GM18502 (cell line): ENCODE measurements at regions not wholly inside any gene's neighbourhood (a gene's known extent, or its start where the extent isn't known, plus 50 kb on each side); places are given as distances from the start of the nearest gene placed in this dataset.

Experiments
- ATAC-seq: cut with Tn5 transposase; IDR thresholded peaks from one replicate; pipeline ENCODE4 v1.9.1; 2021; ENCODE audit warnings: mild to moderate bottlenecking; ENCODE audit not compliant: unreplicated experiment, poor library complexity

DNA sequence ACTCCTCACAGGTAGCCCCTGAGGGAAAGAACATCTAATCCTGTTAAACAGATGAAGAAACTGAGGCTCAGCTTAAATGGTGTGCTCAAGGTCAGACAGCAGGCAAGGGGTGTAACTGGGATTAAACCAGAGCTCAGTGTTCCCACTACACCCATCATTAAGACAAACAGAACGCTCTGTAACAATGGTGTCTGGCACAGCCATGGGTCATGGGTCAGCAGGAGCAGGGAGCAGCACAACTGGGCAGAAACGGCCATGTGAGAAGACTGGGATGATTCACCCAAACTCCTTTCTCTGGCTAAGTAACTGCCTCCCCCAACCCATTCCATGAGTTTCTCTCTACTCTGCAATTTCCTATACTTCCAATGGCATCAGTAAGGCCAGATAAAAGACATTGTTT lies 85.5 kb upstream of the PDE1C start:
- ATAC-seq = no peak

DNA sequence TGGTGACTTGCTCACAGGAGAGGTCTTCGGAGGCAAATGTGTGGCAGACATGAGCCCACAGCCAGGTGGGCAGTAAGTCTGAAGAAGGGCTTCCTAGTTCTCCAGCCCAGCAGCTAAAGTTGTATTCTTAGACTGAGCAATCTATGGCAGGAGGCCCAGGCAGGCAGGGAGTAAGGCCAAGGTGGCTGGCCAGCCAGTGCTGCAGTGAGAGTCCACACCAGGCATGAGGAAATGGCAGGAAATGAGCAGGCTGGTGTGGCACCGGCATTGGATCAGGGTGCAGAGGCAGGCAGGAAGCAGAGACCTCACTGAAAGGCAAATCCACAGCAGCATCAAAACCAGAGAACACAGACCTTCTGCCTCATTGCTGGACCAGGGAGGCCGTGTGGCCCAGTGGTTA lies 84.6 kb upstream of the PDE1C start:
- no peak for ATAC-seq

DNA sequence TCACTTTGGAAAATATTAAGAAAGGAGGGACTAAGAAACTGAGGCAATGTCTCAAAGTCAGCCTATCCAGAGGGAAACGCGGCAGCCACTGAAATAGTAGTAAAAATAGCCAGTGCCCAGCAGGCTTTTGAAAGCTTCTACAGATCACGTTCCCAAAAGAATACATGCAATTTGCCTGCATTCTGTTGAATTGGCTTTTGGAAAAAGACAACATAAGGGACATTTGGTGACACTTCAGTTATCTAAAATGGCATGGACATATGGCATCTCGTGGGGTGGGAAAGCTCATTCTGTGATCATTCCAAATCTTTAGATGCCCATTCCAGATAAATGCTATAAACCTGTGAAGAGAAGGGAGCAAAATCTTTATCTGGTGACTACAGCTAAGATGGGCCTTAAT lies 82.8 kb upstream of the PDE1C start:
- ATAC-seq = no peak

DNA sequence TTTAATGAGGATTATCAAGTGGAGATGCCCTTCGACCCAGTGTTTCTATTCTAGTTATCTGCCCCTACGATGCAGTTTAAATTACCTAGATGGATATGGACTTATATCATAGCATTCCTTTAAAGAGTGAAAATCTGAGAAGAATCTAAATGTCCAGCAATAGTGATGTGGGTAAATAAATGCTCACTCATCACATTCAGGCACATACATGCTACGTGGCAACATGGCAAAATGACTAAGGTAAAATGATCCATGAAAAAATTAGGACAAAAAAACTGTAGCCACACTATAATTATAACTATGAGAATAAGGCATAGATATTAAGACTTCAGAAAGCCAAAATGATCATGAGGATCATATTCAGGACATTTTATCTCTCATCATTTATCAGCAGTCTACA lies 82.4 kb upstream of the PDE1C start:
- no peak for ATAC-seq

DNA sequence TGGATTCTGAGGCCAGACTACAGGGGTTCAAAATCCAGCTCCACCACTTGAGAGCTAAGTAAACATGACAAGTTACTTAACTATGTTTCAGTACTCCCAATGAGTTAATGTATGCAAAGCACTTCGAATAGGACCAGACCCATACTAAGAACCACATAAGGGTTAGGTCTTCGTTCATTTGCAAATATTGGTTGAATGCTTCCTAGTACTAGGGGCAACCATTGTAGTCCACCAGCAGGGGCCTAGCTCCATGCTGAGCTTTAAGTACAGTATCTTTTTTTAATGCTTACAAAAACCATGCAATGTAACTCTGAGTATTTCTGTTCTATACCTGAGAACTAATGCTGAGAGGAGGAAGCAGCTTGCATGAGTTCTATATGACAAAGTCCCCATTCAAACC lies 80.4 kb upstream of the PDE1C start:
- ATAC-seq = no peak

DNA sequence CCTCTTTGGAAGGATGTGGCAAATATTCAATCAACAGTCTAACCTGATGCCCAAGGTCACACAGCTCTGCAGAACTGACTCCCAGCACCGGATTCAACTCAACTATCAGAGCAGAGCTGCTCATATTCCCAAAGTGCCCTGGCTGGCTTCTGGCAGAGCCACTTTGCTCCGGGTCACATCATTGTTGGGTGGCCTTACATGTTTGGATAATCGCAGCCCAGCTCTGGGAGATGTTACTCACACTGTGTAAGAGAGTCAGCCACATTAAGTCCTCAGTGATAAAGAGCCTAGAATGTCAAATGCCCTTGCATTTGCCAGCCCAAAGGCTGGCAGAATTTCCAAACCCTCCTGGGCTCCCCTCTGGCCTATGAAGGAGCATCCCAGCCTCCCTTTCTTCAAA lies 79.8 kb upstream of the PDE1C start:
- no peak for ATAC-seq

DNA sequence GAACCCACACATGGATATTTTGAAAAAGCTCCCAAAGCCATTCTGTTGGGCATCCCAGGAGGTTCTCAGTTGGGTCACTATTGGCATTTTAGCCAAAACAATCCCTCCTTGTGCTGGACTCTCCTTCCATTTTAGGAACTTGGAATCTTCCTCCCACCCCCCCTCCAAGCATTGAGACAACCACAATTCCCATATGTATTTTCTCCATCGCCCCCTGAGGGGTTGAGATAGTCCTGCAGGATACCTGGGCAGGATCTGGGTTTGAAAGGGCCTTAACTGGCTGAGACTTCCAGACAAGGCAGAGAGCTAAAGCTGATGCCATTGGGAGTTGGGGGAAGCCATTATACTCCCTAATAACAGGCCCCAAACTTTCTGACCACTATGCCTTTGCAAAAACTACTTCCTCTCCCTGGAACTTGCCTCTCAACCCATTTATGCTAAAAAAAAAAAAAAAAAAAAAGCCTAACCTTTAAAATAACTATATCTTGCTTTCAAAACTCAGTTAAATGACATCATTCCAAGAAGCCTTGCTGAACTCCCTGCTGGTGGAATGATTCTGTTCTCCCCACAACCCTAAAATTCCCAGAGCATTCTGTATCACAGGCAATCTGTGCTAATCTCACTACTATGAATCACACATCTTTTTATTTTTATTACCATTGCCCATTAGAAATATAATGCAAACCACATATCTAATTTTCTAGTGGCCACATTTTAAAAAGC lies 77.5 kb upstream of the PDE1C start:
- no peak for ATAC-seq

DNA sequence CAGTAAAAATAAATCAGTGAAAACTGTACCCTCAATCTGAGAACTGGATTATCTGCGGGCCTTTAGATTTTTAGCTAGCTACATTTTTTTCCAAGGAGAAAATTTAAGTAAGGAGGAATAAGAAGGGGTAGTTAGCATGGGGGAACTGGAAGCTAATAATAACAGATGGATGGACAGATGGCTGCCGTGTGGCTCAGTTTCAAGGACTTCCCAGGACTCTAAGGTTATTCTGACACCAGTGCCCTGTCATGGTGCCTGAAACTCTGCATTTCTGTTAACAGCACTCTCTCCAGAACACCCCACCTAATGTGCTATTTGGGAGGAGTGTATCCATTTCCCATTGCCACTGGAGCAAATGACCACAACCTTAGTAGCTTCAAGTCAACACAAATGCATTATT lies 75.7 kb upstream of the PDE1C start:
- no peak for ATAC-seq

DNA sequence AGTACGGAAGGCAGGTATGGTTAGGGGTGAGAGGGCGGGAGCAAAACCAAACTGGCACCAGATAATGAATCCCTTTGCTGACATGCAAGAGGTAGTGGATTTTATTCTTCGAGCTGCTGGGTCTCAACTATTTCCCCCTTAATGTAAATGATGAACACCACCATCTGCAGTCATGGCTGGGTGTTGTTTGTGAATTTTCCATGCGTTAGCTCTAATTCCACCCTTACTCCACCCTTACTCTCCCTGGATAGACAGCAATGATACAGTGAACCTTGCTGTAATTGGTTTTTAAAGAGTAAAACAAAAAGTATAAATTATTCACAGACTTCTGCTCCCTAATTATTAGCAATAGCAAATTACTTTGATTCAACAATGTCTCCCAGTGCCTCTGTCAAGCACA lies 74.5 kb upstream of the PDE1C start:
- no peak for ATAC-seq

DNA sequence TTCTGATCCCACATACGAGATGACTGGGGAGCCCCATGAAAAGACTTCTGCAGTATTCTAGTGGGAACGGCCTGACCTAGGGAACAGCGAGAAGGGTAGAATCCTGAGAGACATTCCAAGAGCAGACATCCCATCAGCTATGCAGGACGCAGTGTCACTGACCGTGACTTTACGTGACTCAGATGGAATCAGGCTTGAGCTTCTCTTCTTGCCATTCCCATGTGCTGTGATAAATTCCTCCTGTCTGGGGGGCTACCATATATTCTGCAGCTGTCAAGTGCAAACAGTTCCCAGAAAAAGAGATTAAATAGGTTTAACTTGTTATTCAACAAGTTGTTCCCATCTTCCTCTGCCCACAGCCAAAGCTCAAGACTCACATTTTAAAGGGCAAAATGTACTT lies 73.1 kb upstream of the PDE1C start:
- ATAC-seq = no peak

DNA sequence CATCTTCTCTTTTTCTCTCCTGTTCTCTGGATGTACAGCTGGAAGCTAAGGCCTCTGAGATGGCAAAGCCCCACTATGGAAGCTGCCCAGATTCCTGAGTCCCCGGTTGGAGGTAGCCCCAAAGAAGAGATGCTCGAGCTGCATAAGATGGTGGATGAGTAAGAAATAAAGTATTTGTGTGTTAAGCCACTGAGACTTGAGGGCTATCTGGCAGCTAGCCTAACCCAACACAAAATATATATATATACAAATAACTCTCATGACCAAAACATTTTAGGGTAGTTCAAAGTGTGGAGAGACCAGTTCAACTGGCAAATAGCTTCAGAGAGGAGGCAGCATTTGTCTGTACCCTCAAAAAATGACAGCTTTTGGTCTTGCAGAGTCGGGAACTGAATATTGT lies 72.4 kb upstream of the PDE1C start:
- no peak for ATAC-seq

DNA sequence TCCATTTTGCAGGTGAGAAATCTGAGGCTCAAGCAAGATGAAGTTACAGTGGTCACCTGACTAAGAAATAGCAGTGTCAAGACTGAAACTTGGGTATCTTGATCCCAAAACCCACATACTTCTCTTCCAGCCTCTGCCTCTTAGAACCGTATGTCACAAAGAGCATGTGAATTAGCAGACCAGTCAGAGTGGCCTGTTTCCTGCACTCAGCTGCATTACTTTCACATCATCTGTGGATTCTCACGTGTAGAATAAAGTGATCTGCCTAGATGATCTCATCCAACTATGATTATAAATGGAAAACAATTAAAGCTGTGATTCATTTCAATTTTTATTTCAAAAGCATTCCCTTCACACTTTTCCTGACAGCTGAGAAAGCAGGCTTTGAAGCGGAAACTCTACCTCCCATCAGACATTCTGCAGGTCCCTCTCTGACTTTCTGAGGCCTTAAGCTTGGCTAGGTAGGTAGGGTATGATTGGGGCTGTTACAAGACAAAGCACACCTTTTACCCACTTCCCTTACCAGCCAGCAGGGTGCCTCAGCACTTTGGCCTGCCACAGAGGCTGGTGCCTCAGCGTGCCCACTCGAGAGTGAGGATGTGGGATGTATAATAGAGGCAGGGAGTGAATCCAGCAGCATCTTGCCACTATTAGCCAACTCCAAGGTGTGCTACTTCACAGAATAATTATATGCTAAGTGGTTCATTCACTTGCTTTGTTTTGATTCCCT lies 70.2 kb upstream of the PDE1C start:
- ATAC-seq = no peak

DNA sequence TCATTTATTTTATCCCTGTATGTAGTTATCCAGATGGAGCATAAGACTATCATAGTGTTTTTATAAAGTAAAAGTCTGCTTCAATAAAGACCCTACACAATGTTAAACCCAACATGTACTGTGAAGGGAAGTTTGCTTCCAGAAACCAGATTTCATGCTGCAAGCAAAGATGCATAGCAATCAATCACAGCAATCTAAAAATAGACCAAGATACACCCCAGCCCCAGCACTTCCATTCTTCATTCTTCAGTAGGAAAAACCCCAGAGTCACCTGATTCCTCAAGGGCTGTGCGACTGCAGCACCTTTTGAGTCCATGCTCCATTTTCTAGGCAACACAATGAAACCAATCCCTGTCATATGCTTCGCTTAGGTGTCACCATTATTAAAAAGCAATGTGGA lies 66.9 kb upstream of the PDE1C start:
- no peak for ATAC-seq

DNA sequence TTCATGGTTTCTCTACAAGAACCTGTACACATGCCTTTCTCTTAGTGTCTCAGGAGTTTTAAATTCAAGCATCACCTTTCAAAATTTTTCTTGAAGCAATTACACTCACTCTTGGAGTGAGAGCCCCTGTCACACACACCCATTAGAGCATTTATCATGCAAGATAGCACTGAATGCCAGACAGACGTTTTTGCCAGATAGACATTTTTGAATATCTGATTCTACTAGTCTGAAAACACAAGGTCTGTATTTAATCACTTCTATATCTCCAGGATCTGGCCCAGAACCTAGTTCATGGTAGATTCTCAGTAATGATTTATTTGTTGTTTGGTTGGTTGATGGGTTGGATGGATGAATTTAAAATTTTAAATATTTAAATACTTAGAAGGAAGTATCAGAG lies 60.9 kb upstream of the PDE1C start:
- ATAC-seq = no peak

DNA sequence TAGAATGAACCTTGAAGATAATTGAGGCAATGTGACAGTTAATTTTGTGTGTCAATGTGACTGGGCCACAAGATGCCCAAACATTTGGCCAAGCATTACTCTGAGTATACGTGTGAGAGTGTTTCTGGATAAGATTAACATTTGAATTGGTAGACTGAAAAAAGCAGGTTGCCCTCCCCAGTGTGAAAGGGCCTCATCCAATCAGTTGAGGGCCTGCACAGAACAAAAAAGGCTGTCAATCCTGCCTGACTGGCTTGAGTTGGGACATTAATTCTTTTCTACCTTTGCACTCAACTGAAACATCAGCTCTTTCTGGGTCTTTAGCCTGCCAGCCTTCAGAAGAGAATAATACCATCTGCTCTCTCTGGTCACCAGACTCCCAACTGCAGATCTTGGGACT lies 56.6 kb upstream of the PDE1C start:
- no peak for ATAC-seq
